LNCAP (cell line): ENCODE measurements at regions not wholly inside any gene's neighbourhood (a gene's known extent, or its start where the extent isn't known, plus 50 kb on each side); places are given as distances from the start of the nearest gene placed in this dataset.

ENCODE experiments used
- TF ChIP-seq, protein P1 (sequence below): fragments of 450-650 bp; IDR thresholded peaks from 2 replicates; pipeline ENCODE4 v1.5.1; 2017; ENCODE audit warnings: mild to moderate bottlenecking

DNA sequence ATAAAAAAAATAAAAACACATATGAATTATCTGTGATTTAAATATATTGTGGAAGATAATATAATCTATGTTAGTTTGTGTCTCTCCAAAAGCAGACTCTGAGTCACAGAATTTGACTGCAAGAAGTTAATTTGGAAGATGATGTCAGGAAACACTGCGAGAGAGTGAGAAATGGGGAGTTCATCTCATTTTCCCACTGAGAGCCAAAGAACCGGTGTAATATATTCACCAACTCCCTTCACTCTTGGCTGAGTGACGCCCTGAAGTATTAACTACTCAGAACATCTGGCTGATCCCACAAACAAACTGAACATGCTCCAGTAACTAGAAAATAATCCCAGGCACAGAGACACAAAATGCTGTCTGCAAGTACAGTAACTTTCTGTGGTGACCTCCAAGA lies 345.8 kb upstream of the SPANXN1 start:
- TF ChIP-seq, protein P1, sequence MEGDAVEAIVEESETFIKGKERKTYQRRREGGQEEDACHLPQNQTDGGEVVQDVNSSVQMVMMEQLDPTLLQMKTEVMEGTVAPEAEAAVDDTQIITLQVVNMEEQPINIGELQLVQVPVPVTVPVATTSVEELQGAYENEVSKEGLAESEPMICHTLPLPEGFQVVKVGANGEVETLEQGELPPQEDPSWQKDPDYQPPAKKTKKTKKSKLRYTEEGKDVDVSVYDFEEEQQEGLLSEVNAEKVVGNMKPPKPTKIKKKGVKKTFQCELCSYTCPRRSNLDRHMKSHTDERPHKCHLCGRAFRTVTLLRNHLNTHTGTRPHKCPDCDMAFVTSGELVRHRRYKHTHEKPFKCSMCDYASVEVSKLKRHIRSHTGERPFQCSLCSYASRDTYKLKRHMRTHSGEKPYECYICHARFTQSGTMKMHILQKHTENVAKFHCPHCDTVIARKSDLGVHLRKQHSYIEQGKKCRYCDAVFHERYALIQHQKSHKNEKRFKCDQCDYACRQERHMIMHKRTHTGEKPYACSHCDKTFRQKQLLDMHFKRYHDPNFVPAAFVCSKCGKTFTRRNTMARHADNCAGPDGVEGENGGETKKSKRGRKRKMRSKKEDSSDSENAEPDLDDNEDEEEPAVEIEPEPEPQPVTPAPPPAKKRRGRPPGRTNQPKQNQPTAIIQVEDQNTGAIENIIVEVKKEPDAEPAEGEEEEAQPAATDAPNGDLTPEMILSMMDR = no peak

DNA sequence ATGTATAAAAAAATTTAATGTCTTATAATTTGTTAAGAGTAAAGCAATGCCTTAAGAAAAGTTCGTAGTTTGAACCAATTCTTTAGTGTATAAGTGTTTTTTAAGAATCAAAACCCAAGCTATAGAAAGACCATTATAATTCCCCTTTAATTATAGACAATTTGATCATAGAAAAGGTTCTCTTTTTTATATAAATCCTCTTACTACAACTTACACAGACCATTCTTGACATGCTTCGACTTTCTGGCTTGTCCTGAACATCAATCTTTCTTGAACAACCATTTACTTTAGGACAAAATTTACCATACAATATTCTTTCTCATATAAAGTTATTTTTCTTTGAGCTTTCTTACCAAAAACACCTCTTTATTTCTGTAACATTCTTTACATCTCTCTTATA lies 330.5 kb upstream of the SPANXN1 start:
- TF ChIP-seq, protein P1 = no peak

DNA sequence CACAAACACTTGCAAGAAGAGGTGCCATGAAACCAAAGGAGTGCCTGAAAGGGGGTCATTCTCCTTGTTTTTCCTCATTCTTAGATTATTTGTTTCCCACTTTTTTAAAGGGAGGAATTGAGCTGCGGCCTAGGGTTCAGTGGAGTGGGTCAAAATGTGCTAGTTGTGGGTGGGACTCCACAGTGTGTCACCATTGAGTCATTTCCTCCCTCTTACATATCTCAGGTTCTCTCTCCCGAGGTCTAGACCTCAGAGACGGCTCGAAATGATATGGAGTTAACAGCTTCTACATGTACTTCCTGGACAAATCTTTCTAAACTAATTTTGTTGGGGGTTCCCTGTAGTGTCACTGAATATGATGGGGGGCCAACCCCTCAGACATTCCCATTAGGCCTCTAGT lies 328.4 kb upstream of the SPANXN1 start:
- TF ChIP-seq, protein P1 = no peak

DNA sequence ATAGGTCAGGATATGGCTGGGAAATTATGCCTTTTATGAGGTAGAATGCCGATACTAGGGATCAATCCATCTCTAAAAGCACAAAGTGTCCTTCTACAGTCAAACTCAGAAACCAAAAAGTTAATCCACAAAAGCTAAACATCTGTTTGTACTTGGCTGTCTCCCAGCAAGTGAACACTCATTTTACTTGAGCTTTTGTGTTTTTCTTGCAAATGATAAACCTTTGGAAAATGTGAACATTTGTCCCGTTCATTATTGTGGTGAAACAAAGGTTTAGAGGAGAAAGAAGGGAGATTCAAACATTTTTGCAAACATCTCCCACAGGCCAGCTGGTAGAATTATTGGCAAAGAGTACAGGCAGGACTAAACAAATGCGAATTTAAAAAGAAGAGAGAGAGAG lies 300.6 kb upstream of the SPANXN1 start:
- TF ChIP-seq, protein P1 = no peak
